ENCODE measurements at regions not wholly inside any gene's neighbourhood (a gene's known extent, or its start where the extent isn't known, plus 50 kb on each side); places are given as distances from the start of the nearest gene placed in this dataset.

- no peak overlapping the region for H2BK12ac ChIP-seq (ENCODE audit: low read depth, low read length)
- WGBS, 2 experiments (ENCODE audit: extremely low coverage in 1 of 2, insufficient coverage in 1 of 2, insufficient read length in 1 of 2, insufficient replicate concordance in 2 of 2, low coverage in 1 of 2, low lambda C conversion rate in 2 of 2, missing lambda C conversion rate in 1 of 2), result 95% methylated on average over 6 of the region's 6 CpGs; no CpG with 5 or more reads in 1 of the 2 experiments
- TF ChIP-seq EGR1 (IDR thresholded peaks at IDR 0.05; ENCODE audit: borderline replicate concordance, low read depth, low read length) (no peak), RNF2 (IDR thresholded peaks at IDR 0.05; ENCODE audit: borderline replicate concordance, low read depth, low read length, missing control alignments, poor library complexity, severe bottlenecking) (no peak), SP4 (IDR thresholded peaks at IDR 0.05; ENCODE audit: low read length) (no peak), TBP (IDR thresholded peaks at IDR 0.05; ENCODE audit: low read depth, low read length) (no peak), CTBP2 (IDR thresholded peaks at IDR 0.05; ENCODE audit: borderline replicate concordance, insufficient read depth, insufficient read length, low read length) (no peak), SP2 (IDR thresholded peaks at IDR 0.05; ENCODE audit: low read length) (no peak), NRF1 (IDR thresholded peaks at IDR 0.05; ENCODE audit: low read depth, low read length) (no peak), EP300 (IDR thresholded peaks at IDR 0.05; ENCODE audit: borderline replicate concordance in 1 of 2, low read depth in 2 of 2, low read length in 2 of 2) (no peak), RFX5 (IDR thresholded peaks at IDR 0.05; ENCODE audit: borderline replicate concordance, low read depth, low read length) (no peak), BCL11A (IDR thresholded peaks at IDR 0.05; ENCODE audit: low read depth in 2 of 2, low read length in 2 of 2) (no peak), TAF7 (optimal IDR thresholded peaks at IDR 0.05; ENCODE audit: borderline replicate concordance, low read depth, low read length) (no peak), FOSL1 (IDR thresholded peaks at IDR 0.05; ENCODE audit: insufficient read depth, low read depth, low read length) (no peak), POU5F1 (IDR thresholded peaks at IDR 0.05; ENCODE audit: low read depth, low read length) (no peak)
- TF ChIP-seq, protein P1, sequence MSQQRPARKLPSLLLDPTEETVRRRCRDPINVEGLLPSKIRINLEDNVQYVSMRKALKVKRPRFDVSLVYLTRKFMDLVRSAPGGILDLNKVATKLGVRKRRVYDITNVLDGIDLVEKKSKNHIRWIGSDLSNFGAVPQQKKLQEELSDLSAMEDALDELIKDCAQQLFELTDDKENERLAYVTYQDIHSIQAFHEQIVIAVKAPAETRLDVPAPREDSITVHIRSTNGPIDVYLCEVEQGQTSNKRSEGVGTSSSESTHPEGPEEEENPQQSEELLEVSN (IDR thresholded peaks at IDR 0.05), result no peak
Measured at GRCh38 chr4:35879479-35879878, 364.8 kb downstream of the ARAP2 start.

More at GRCh38 chr4:35879479-35879878, 364.8 kb downstream of the ARAP2 start:
- Histone ChIP-seq H4K91ac (replicated peaks; ENCODE audit: insufficient read length, low read length) (no peak overlapping the region), H2BK120ac (replicated peaks; ENCODE audit: low read depth, low read length) (no peak overlapping the region), H3K9ac (replicated peaks in 1 of 4; ENCODE audit: extremely low read depth in 1 of 4, low read depth in 3 of 4, low read length in 3 of 4) (no peak overlapping the region), H3K9me3 (ENCODE audit: insufficient read depth in 2 of 2, low read depth in 1 of 2, low read length in 1 of 2) (no peaks in the 10 kb centered on the region), H3K56ac (replicated peaks; ENCODE audit: insufficient read length, low read depth, low read length) (no peak overlapping the region), H3K14ac (ENCODE audit: insufficient read length) (no peak overlapping the region), H3K27ac (ENCODE audit: low read depth, low read length) (no peak overlapping the region), H3K79me2 (ENCODE audit: control insufficient read depth in 1 of 2, insufficient read depth in 2 of 2, low read length in 2 of 2) (no peaks in the 10 kb centered on the region), H3K4me3 (ENCODE audit: extremely low read depth in 1 of 4, insufficient read depth in 2 of 4, low read depth in 3 of 4, low read length in 4 of 4) (no peak overlapping the region), H2BK15ac (ENCODE audit: low read length) (no peak overlapping the region), H3K23ac (ENCODE audit: insufficient read length) (no peak overlapping the region), H3K4me2 (ENCODE audit: insufficient read depth in 1 of 2, low read depth in 2 of 2, low read length in 2 of 2) (no peak overlapping the region), H4K5ac (ENCODE audit: insufficient read length, low read depth, low read length) (no peak overlapping the region), H3K36me3 (ENCODE audit: control insufficient read depth in 2 of 4, insufficient read depth in 4 of 4, low read length in 3 of 4) (no peaks in the 10 kb centered on the region), H4K20me1 (replicated peaks in 1 of 2; ENCODE audit: control insufficient read depth in 1 of 2, insufficient read depth in 2 of 2, low read length in 2 of 2) (no peaks in the 10 kb centered on the region), H4K8ac (ENCODE audit: extremely low read depth, insufficient read depth, low read length) (no peak overlapping the region), H3K4ac (replicated peaks; ENCODE audit: insufficient read length, low read depth, low read length) (no peak overlapping the region), H2BK20ac (ENCODE audit: low read length) (no peak overlapping the region), H2AK5ac (ENCODE audit: low read depth, low read length) (no peak overlapping the region), H2AFZ (ENCODE audit: low read length) (0 out of 2 replicates have a peak overlapping the region, but pooled peaks have one; percentile 29), H3K4me1 (replicated peaks in 1 of 4; ENCODE audit: control insufficient read depth in 3 of 4, insufficient read depth in 4 of 4, low read length in 3 of 4) (no peaks in the 10 kb centered on the region), H3K23me2 (ENCODE audit: low read depth, low read length) (no peaks in the 10 kb centered on the region), H3K27me3 (replicated peaks in 1 of 4; ENCODE audit: control insufficient read depth in 3 of 4, extremely low read depth in 1 of 4, insufficient read depth in 3 of 4, low read length in 3 of 4) (no peaks in the 10 kb centered on the region), H2BK5ac (ENCODE audit: low read depth, low read length) (no peak overlapping the region), H3K18ac (ENCODE audit: extremely low read depth, low read length) (no peak overlapping the region), H3K79me1 (ENCODE audit: low read depth, low read length) (no peaks in the 10 kb centered on the region)
- POLR2A ChIA-PET (ENCODE audit: partially characterized antibody), result no interaction called here
- DNase-seq (ENCODE audit: low read depth in 1 of 2, low spot score in 2 of 2), result no peak
- no peak for FAIRE-seq
- CTCF ChIA-PET (ENCODE audit: partially characterized antibody), result interaction anchor here (0.9 to 1.0 kb wide), 2 partner anchors 9 to 11 kb away, joined by 4 to 5 read pairs; no protein-coding TSS in a partner anchor
